Immature natural killer cell (primary cell): ENCODE measurements at regions not wholly inside any gene's neighbourhood (a gene's known extent, or its start where the extent isn't known, plus 50 kb on each side); places are given as distances from the start of the nearest gene placed in this dataset.
"Not testable (repeated sequence)": the region's sequence is repeated elsewhere in the genome, so short reads cannot be mapped to it uniquely, and the experiment has no call there.

Experiments
- DNase-seq, 3 donors: peaks; one replicate each; pipeline ENCODE4 v3.0.0; 2022; ENCODE audit warnings: mixed read lengths in 1 of 3
- H3K27ac Mint-ChIP-seq, 6 donors: one replicate each; pipeline ENCODE4 v1.8.0; 2020; ENCODE audit warnings: mixed read lengths in 6 of 6, mild to moderate bottlenecking in 5 of 6, inconsistent platforms in 4 of 6, moderate library complexity in 3 of 6
- H3K27me3 Mint-ChIP-seq, 3 donors: one replicate each; pipeline ENCODE4 v1.8.0; 2020 to 2021; ENCODE audit warnings: low read depth in 3 of 3, mild to moderate bottlenecking in 3 of 3, mixed read lengths in 3 of 3, moderate library complexity in 3 of 3, inconsistent platforms in 1 of 3
- H3K36me3 Mint-ChIP-seq, 3 donors: one replicate each; pipeline ENCODE4 v1.8.0; 2020; ENCODE audit warnings: mixed read lengths in 3 of 3, inconsistent platforms in 2 of 3, mild to moderate bottlenecking in 2 of 3
- H3K4me1 Mint-ChIP-seq, 2 donors: one replicate each; pipeline ENCODE4 v1.8.0; 2020; ENCODE audit warnings: inconsistent platforms in 2 of 2, mild to moderate bottlenecking in 2 of 2, mixed read lengths in 2 of 2, moderate library complexity in 1 of 2
- H3K4me3 Mint-ChIP-seq, 5 donors: one replicate each; pipeline ENCODE4 v1.8.0; 2020; ENCODE audit warnings: mild to moderate bottlenecking in 5 of 5, mixed read lengths in 5 of 5, inconsistent platforms in 3 of 5, moderate library complexity in 3 of 5
- H3K9me3 Mint-ChIP-seq, 6 donors: one replicate each; pipeline ENCODE4 v1.8.0; 2020; ENCODE audit warnings: mild to moderate bottlenecking in 6 of 6, mixed read lengths in 6 of 6, inconsistent platforms in 4 of 6, moderate library complexity in 3 of 6

- DNase-seq: no peak
- Mint-ChIP-seq H3K36me3 (no peaks in the 10 kb centered on the region), H3K27me3 (peaks cover 2 to 5% (median 4%) of the 10 kb centered on the region in 3 donors), H3K27ac (no peak overlapping the region), H3K4me3 (no peak overlapping the region), H3K4me1 (no peaks in the 10 kb centered on the region), H3K9me3 (no peaks in the 10 kb centered on the region)
Measured at GRCh38 chr9:107588393-107588792, 98.8 kb upstream of the KLF4 start.

GRCh38 chr9:107587191-107587963 is 97.8 kb upstream of the KLF4 start:
- DNase-seq: no peak
- Mint-ChIP-seq H3K4me1 (no peaks in the 10 kb centered on the region), H3K9me3 (no peaks in the 10 kb centered on the region), H3K4me3 (no peak overlapping the region), H3K36me3 (no peaks in the 10 kb centered on the region), H3K27ac (no peak overlapping the region), H3K27me3 (peaks cover 2 to 5% (median 4%) of the 10 kb centered on the region in 3 donors)

- H3K27me3 Mint-ChIP-seq: peaks cover 2 to 5% (median 5%) of the 10 kb centered on the region in 3 donors
- no peaks in the 10 kb centered on the region for H3K36me3 Mint-ChIP-seq
- no peak for DNase-seq
- no peaks in the 10 kb centered on the region for H3K4me1 Mint-ChIP-seq
- H3K27ac Mint-ChIP-seq: no peak overlapping the region
- no peaks in the 10 kb centered on the region for H3K9me3 Mint-ChIP-seq
- H3K4me3 Mint-ChIP-seq: no peak overlapping the region
Measured at GRCh38 chr9:107586493-107586892, 96.9 kb upstream of the KLF4 start.

- peaks cover 2 to 5% (median 5%) of the 10 kb centered on the region in 3 donors for H3K27me3 Mint-ChIP-seq
- H3K36me3 Mint-ChIP-seq: no peaks in the 10 kb centered on the region
- no peak for DNase-seq
- no peak overlapping the region for H3K27ac Mint-ChIP-seq
- no peaks in the 10 kb centered on the region for H3K4me1 Mint-ChIP-seq
- no peaks in the 10 kb centered on the region for H3K9me3 Mint-ChIP-seq
- H3K4me3 Mint-ChIP-seq: no peak overlapping the region
Measured at GRCh38 chr9:107585465-107585864, 95.9 kb upstream of the KLF4 start.

GRCh38 chr9:107584944-107585343 is 95.4 kb upstream of the KLF4 start:
- Mint-ChIP-seq H3K4me1 (no peaks in the 10 kb centered on the region), H3K27me3 (peaks cover 2 to 5% (median 4%) of the 10 kb centered on the region in 3 donors), H3K9me3 (no peaks in the 10 kb centered on the region), H3K27ac (no peak overlapping the region), H3K36me3 (no peaks in the 10 kb centered on the region), H3K4me3 (no peak overlapping the region)
- DNase-seq: no peak

GRCh38 chr9:107584186-107584585 is 94.6 kb upstream of the KLF4 start:
- H3K36me3 Mint-ChIP-seq: no peaks in the 10 kb centered on the region

GRCh38 chr9:107577140-107577776 is 87.7 kb upstream of the KLF4 start:
- no peaks in the 10 kb centered on the region for H3K36me3 Mint-ChIP-seq
- H3K4me1 Mint-ChIP-seq: no peaks in the 10 kb centered on the region
- H3K9me3 Mint-ChIP-seq: no peaks in the 10 kb centered on the region
- no peak for DNase-seq
- no peak overlapping the region for H3K4me3 Mint-ChIP-seq
- peaks cover 0 to 2% (median 2%) of the 10 kb centered on the region in 3 donors for H3K27me3 Mint-ChIP-seq
- H3K27ac Mint-ChIP-seq: no peak overlapping the region

More at GRCh38 chr9:107584186-107584585, 94.6 kb upstream of the KLF4 start:
- H3K27me3 Mint-ChIP-seq: peaks cover 2 to 5% (median 4%) of the 10 kb centered on the region in 3 donors
- DNase-seq: no peak
- H3K4me3 Mint-ChIP-seq: no peak overlapping the region
- no peaks in the 10 kb centered on the region for H3K4me1 Mint-ChIP-seq
- no peaks in the 10 kb centered on the region for H3K9me3 Mint-ChIP-seq
- no peak overlapping the region for H3K27ac Mint-ChIP-seq

GRCh38 chr9:107571148-107571547 is 81.6 kb upstream of the KLF4 start:
- Mint-ChIP-seq H3K27ac (no peak overlapping the region), H3K27me3 (peaks cover 0 to 2% (median 0%) of the 10 kb centered on the region in 3 donors), H3K9me3 (no peaks in the 10 kb centered on the region), H3K4me3 (no peak overlapping the region), H3K36me3 (no peaks in the 10 kb centered on the region), H3K4me1 (no peaks in the 10 kb centered on the region)
- DNase-seq: no peak

- H3K4me3 Mint-ChIP-seq: no peak overlapping the region
- H3K36me3 Mint-ChIP-seq: no peaks in the 10 kb centered on the region
- H3K27me3 Mint-ChIP-seq: peaks cover 0 to 2% (median 0%) of the 10 kb centered on the region in 3 donors
- no peak overlapping the region for H3K27ac Mint-ChIP-seq
- DNase-seq: no peak
- no peaks in the 10 kb centered on the region for H3K4me1 Mint-ChIP-seq
- peaks cover 0 to 2% (median 0%) of the 10 kb centered on the region in 6 donors for H3K9me3 Mint-ChIP-seq
Measured at GRCh38 chr9:107569174-107569573, 79.6 kb upstream of the KLF4 start.

- not testable (repeated sequence) for H3K4me3 Mint-ChIP-seq, H3K36me3 Mint-ChIP-seq, H3K4me1 Mint-ChIP-seq, DNase-seq, H3K27me3 Mint-ChIP-seq, H3K27ac Mint-ChIP-seq, H3K9me3 Mint-ChIP-seq
Measured at GRCh38 chr9:107568406-107568805, 78.8 kb upstream of the KLF4 start.

- H3K27me3 Mint-ChIP-seq: peaks cover 0 to 4% (median 0%) of the 10 kb centered on the region in 3 donors
- DNase-seq: no peak
Measured at GRCh38 chr9:107567462-107567861, 77.9 kb upstream of the KLF4 start.

GRCh38 chr9:107566611-107567061 is 77.1 kb upstream of the KLF4 start:
- no peaks in the 10 kb centered on the region for H3K4me1 Mint-ChIP-seq
- H3K27me3 Mint-ChIP-seq: peaks cover 0 to 4% (median 0%) of the 10 kb centered on the region in 3 donors
- DNase-seq: no peak
- no peak overlapping the region for H3K4me3 Mint-ChIP-seq
- H3K27ac Mint-ChIP-seq: no peak overlapping the region
- H3K36me3 Mint-ChIP-seq: no peaks in the 10 kb centered on the region
- H3K9me3 Mint-ChIP-seq: peaks cover 0 to 4% (median 0%) of the 10 kb centered on the region in 6 donors

More at GRCh38 chr9:107567462-107567861, 77.9 kb upstream of the KLF4 start:
- H3K9me3 Mint-ChIP-seq: peaks cover 0 to 4% (median 0%) of the 10 kb centered on the region in 6 donors
- H3K4me1 Mint-ChIP-seq: no peaks in the 10 kb centered on the region
- H3K27ac Mint-ChIP-seq: no peak overlapping the region
- no peak overlapping the region for H3K4me3 Mint-ChIP-seq
- no peaks in the 10 kb centered on the region for H3K36me3 Mint-ChIP-seq

GRCh38 chr9:107562798-107563197 is 73.2 kb upstream of the KLF4 start:
- Mint-ChIP-seq H3K4me1 (no peaks in the 10 kb centered on the region), H3K4me3 (no peak overlapping the region), H3K27me3 (peaks cover 0 to 4% (median 0%) of the 10 kb centered on the region in 3 donors), H3K9me3 (peaks cover 0 to 4% (median 0%) of the 10 kb centered on the region in 6 donors), H3K27ac (no peak overlapping the region), H3K36me3 (no peaks in the 10 kb centered on the region)
- no peak for DNase-seq

GRCh38 chr9:107559494-107560086 is 70.0 kb upstream of the KLF4 start:
- no peak for DNase-seq
- Mint-ChIP-seq H3K27me3 (peaks cover 0 to 3% (median 2%) of the 10 kb centered on the region in 3 donors), H3K4me3 (no peak overlapping the region), H3K27ac (no peak overlapping the region), H3K9me3 (peaks cover 0 to 4% (median 0%) of the 10 kb centered on the region in 6 donors), H3K4me1 (no peaks in the 10 kb centered on the region), H3K36me3 (no peaks in the 10 kb centered on the region)
